ENCODE measurements at regions not wholly inside any gene's neighbourhood (a gene's known extent, or its start where the extent isn't known, plus 50 kb on each side); places are given as distances from the start of the nearest gene placed in this dataset.

- TF ChIP-seq NRF1 (conservative IDR thresholded peaks at IDR 0.05; ENCODE audit: low read depth, low read length) (no peak), TARDBP (IDR thresholded peaks at IDR 0.05; ENCODE audit: borderline replicate concordance) (no peak), FOXM1 (IDR thresholded peaks at IDR 0.05; ENCODE audit: low read depth, low read length) (no peak), CTCF (IDR thresholded peaks at IDR 0.05 in 2 of 3, conservative IDR thresholded peaks at IDR 0.05 in 1 of 3; ENCODE audit: control insufficient read depth in 2 of 3, extremely low read depth in 1 of 3, insufficient read depth in 1 of 3, low read depth in 3 of 3, low read length in 3 of 3) (no peak), CHD1 (IDR thresholded peaks at IDR 0.05; ENCODE audit: low read depth, low read length) (no peak), HDAC6 (IDR thresholded peaks at IDR 0.05; ENCODE audit: unreplicated experiment) (no peak), SREBF2 (IDR thresholded peaks at IDR 0.05; ENCODE audit: low read length) (no peak), IRF5 (IDR thresholded peaks at IDR 0.05; ENCODE audit: borderline replicate concordance) (no peak), E2F4 (IDR thresholded peaks at IDR 0.05; ENCODE audit: low read depth, low read length) (no peak), POLR2AphosphoS5 (IDR thresholded peaks at IDR 0.05; ENCODE audit: low read length) (no peak)
Observed at GRCh38 chr5:82952326-82952725, 124.9 kb downstream of the TMEM167A start.

All from GM12878 (cell line).